ENCODE measurements at regions not wholly inside any gene's neighbourhood (a gene's known extent, or its start where the extent isn't known, plus 50 kb on each side); places are given as distances from the start of the nearest gene placed in this dataset.

GRCh38 chr4:131013226-131013625 lies 1917.3 kb downstream of the C4orf33 start:
- TF ChIP-seq GATA2 (IDR thresholded peaks at IDR 0.05; ENCODE audit: low read depth, low read length) (no peak), GATA3 (IDR thresholded peaks at IDR 0.05; ENCODE audit: low read depth, low read length) (no peak)
